GM21825 (cell line): ENCODE measurements at regions not wholly inside any gene's neighbourhood (a gene's known extent, or its start where the extent isn't known, plus 50 kb on each side); places are given as distances from the start of the nearest gene placed in this dataset.
"Not testable (repeated sequence)": the region's sequence is repeated elsewhere in the genome, so short reads cannot be mapped to it uniquely, and the experiment has no call there.

ENCODE experiments used
- ATAC-seq: cut with Tn5 transposase; IDR thresholded peaks from one replicate; pipeline ENCODE4 v1.9.1; 2021; ENCODE audit warnings: mild to moderate bottlenecking, moderate library complexity; ENCODE audit not compliant: unreplicated experiment

GRCh38 chr4:160549951-160550519 lies 1447.2 kb downstream of the RAPGEF2 start:
- ATAC-seq: not testable (repeated sequence)

GRCh38 chr4:160562661-160563060 lies 1459.8 kb downstream of the RAPGEF2 start:
- ATAC-seq: no peak

- no peak for ATAC-seq
Measured at GRCh38 chr4:160563552-160564282, 1460.8 kb downstream of the RAPGEF2 start.

- ATAC-seq: no peak
Measured at GRCh38 chr4:160567634-160568033, 1464.8 kb downstream of the RAPGEF2 start.

GRCh38 chr4:160570271-160570670 lies 1467.4 kb downstream of the RAPGEF2 start:
- no peak for ATAC-seq

DNA sequence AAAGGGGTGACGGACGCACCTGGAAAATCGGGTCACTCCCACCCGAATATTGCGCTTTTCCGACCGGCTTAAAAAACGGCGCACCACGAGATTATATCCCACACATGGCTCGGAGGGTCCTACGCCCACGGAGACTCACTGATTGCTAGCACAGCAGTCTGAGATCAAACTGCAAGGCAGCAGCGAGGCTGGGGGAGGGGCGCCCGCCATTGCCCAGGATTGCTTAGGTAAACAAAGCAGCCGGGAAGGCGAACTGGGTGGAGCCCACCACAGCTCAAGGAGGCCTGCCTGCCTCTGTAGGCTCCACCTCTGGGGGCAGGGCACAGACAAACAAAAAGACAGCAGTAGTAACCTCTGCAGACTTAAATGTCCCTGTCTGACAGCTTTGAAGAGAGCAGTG lies 1471.4 kb downstream of the RAPGEF2 start:
- not testable (repeated sequence) for ATAC-seq

- ATAC-seq: no peak
Measured at GRCh38 chr4:160580581-160580980, 1477.7 kb downstream of the RAPGEF2 start.

DNA sequence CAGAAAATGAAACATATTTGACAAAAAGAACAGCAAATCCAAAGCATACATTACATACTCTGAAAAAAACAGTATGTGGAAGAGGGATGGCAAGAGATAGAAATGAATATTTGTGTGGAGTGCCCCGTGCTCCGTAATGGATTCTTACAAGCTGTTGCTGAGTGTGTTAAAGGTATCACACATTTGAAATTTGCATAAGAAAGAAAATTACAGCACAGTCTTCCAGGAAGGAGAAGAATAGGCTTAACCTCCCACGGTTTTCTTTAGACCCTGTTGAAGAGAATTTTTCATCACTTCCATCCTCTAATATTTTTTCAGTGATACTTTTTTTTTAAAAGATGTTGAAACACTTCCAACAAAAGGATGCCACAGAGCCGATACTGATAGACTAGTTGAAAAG lies 1489.4 kb downstream of the RAPGEF2 start:
- ATAC-seq: no peak

- no peak for ATAC-seq
Measured at GRCh38 chr4:160595646-160596045, 1492.8 kb downstream of the RAPGEF2 start.

- ATAC-seq: no peak
Measured at GRCh38 chr4:160604541-160604940, 1501.7 kb downstream of the RAPGEF2 start.

DNA sequence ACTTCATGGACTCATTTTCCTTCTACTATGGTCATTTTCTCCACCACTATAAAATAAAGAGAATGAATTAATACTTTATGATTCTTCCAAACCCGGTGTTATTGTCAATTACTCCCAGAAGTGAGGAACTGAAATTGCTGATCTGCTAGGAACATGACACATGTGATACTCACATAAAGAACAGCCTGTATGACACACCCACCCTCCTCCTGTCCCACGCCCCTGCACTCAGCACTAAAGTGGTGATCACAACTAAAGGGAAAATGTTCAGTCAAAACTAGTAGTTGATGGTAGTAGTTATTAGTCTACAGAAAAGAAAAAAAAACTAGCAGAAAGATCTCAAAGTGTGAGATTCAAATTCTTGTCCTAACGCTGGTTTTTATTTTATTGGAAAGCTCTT lies 1508.3 kb downstream of the RAPGEF2 start:
- ATAC-seq: no peak

DNA sequence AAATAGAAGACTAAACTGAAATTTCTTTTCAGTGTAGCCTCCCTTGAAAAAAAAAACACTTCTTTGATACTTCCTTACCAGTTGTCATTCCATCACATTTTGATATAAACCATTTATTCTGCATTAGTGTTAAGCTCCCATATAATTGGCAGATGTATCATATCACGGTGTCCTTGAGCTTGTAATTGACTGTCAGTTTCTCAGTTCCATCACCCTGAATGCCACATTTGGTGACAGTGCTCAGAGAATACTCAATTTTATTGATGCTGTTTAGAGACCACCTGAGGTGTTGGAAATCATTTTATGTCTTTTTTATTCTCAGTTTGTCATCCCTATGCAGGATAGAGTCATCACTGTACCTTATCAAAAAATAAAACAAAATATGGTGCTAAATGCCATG lies 1528.2 kb downstream of the RAPGEF2 start:
- ATAC-seq: no peak

GRCh38 chr4:160652790-160653189 lies 1511.0 kb downstream of the FSTL5 start:
- ATAC-seq: no peak

DNA sequence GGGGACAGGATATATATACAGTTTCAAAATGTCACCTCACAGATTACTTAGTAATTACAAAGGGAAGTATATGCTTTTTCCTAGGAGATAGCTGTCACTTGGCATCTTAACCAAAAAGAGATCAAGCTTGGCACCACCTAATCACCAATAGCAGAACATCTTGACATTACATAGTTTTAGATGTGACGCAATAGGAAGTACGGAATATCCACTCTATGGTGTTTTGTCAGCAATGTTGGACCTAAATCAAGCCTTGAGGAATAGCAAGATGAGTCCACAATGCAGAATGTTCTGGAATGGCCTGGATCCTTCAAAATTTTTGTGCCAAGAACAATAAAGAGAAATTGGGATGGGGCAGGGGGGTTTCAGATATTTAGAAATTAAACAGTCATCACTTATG lies 1488.2 kb downstream of the FSTL5 start:
- no peak for ATAC-seq

DNA sequence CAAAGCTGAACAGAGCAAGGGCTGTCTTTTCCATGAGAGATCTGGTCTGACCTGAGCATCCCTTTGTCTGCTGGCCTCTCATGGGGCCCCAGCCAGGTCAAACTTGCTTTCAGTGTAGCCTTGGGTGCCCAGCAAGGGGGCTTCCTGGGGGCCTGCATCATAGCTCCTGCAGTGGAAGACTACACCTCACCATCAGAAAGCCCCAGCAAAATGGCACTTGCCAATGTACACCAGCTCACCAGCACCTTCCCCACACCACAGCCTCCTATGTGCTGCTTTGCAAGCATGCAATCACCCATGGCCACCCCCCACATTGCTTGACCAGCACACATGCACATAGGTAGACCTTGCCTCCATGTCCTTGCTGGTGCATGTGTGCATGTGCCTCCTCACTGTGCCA lies 1478.1 kb downstream of the FSTL5 start:
- ATAC-seq: no peak

GRCh38 chr4:160701671-160702070 lies 1462.1 kb downstream of the FSTL5 start:
- no peak for ATAC-seq

DNA sequence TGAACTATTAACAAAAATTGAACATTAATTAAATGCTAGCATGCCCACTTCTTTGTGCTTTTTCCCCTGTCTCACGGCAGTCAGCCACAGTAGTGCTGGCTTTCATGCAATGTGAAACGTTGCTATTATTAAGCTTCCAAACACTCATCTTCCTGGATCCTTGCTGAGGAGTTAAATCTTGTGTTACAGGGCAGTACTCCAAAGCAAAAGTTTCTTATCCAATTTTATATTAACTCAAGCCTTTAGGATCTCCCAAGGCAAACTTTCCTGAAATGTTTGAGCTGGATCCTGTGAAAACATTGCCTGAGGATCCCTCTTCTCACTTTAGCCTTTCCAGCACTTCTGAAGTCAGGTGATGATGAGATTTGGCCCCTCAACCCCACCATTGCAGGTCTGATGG lies 1454.8 kb downstream of the FSTL5 start:
- no peak for ATAC-seq

DNA sequence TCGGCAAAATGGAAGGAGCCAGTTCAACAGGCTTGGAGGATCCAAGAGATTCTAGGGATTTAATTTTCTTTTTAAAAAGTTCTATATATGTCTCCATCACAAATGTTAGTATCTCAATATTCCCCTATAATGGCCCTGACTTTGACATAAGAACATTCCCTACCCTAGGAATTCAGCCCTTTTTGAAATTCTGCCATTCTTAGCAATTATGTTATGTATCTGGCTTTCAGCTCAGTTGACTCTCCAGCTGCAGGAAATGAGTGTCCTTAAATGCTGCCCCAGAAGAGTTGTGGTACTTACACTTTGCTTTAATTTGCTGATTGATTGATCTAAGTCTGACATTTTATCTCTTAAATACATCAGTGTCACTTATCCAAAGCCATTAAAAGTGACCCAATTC lies 1454.3 kb downstream of the FSTL5 start:
- no peak for ATAC-seq

DNA sequence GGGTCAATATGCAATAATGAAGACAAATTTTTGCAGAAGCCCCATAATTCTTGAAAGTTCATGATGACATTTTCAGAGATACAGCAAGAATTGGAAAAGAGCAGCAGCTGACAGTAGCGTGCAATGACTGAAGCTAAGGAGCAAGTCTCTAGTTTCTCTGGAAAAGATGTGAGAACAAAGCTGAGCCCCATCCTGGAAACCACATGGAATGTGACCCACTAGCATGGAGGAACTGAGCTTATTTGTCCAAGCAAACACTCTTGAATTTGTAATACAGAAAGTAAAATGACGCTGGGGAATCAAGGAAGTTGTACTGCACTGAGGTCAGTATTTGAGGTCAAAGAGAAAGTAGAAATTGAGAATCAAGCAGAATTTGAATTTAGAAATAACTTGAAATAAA lies 1447.2 kb downstream of the FSTL5 start:
- no peak for ATAC-seq

DNA sequence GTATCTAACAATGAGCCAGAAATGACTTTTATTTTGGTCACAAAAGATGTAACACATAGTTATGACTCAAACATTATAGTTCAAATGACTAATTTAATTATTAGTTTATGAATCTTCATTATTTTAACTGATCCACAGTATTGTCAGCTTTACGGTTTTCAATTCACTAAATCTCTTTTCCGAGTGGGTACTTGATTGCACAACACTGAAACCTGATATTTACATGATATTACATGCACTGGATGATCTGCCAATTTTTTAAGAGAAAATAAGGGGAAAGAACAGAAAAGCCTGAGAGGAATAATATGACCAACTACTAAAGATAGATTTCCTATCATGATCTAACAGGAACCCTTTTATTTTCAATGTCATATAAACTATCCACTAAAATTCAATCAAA lies 1446.0 kb downstream of the FSTL5 start:
- ATAC-seq: no peak

GRCh38 chr4:160724063-160724462 lies 1439.7 kb downstream of the FSTL5 start:
- ATAC-seq: no peak

DNA sequence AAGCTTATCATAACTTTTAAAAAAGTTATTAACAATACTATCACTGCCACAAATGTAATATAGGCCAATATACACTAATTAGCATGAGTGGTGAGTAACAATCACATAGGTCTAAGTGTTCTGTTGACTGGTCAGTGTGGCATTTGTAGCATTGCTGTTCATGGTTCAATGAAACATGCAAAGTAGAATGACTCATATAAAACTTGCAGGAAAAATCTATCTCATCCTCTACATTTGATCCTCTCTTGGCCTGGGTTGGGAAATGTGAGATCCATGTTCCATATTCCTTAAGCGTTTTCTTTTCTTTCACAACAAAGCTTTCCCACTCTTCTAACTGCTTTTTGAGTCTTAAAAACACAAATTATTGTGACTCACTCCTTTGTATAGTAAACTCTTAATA lies 1418.7 kb downstream of the FSTL5 start:
- ATAC-seq: no peak

DNA sequence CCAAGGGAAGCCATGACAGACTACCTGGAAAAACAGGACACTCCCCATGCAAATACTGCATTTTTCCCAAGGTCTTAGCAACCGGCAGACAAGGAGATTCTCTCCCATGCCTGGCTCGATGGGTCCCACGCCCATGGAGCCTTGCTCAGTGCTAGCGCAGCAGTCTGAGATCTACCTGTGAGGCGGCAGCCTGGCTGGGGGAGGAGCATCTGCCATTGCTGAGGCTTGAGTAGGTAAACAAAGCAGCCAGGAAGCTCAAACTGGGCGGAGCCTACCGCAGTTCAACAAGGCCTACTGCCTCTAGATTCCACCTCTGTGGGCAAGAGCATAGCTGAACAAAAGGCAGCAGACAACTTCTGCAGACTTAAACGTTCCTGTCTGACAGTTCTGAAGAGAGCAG lies 1417.2 kb downstream of the FSTL5 start:
- ATAC-seq: not testable (repeated sequence)
